ENCODE measurements at regions not wholly inside any gene's neighbourhood (a gene's known extent, or its start where the extent isn't known, plus 50 kb on each side); places are given as distances from the start of the nearest gene placed in this dataset.

DNA sequence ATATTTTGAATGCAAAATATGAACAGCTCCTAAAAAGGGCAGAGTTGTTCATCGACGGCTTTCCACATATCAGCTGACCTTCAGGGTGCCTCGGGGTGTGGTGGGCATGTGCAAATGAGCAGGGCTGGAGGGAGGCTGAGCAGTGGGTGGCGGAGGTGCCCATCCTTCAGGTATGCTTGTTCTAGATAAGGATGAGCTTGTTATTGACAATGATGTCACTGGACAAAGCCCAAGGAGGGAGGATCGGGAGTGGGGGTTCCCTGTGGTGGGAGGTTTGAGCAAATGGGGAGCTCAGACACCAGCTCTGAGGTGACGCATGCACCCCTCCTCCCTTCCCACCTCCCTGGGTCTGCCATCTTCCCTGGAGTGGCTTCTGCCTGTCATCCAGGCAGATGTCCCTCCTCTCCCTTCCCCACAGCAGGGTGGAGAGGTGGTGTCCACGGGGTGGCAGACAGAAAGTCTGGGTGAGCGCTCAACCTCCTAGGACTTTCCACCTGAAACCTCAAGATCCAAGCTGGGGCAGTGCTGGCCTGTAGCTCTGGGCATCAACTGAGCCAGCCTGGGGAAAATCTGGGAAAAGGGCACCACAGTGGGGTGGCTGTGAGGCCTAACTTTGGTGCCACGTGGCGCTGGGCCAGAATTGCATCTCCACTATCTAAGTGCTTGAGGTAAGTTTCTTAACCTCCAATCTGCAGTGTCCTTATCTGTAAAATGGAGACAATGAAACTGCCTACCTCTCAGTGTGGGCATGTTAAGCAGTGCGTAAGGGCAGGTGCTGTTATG is 106.3 kb upstream of the THY1 start:
- TF ChIP-seq, protein P1, sequence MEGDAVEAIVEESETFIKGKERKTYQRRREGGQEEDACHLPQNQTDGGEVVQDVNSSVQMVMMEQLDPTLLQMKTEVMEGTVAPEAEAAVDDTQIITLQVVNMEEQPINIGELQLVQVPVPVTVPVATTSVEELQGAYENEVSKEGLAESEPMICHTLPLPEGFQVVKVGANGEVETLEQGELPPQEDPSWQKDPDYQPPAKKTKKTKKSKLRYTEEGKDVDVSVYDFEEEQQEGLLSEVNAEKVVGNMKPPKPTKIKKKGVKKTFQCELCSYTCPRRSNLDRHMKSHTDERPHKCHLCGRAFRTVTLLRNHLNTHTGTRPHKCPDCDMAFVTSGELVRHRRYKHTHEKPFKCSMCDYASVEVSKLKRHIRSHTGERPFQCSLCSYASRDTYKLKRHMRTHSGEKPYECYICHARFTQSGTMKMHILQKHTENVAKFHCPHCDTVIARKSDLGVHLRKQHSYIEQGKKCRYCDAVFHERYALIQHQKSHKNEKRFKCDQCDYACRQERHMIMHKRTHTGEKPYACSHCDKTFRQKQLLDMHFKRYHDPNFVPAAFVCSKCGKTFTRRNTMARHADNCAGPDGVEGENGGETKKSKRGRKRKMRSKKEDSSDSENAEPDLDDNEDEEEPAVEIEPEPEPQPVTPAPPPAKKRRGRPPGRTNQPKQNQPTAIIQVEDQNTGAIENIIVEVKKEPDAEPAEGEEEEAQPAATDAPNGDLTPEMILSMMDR (IDR thresholded peaks at IDR 0.05; ENCODE audit: unreplicated experiment): no peak
- Mint-ChIP-seq H3K4me1 (ENCODE audit: insufficient read depth, unreplicated experiment) (no peaks in the 10 kb centered on the region), H3K9me3 (ENCODE audit: unreplicated experiment) (no peaks in the 10 kb centered on the region), H3K4me3 (ENCODE audit: unreplicated experiment) (no peak overlapping the region), H3K36me3 (ENCODE audit: insufficient read depth, unreplicated experiment) (no peaks in the 10 kb centered on the region), H3K27ac (ENCODE audit: low read depth, unreplicated experiment) (no peak overlapping the region), H3K27me3 (ENCODE audit: insufficient read depth, unreplicated experiment) (peaks cover 80% of the 10 kb centered on the region)
- ChIA-PET CTCF (interaction anchor here (0.6 to 1.3 kb wide), 2 partner anchors 49 to 107 kb away, joined by 3 to 5 read pairs; no protein-coding TSS in a partner anchor), POLR2A (no interaction called here)
- BruUV-seq (replicated peaks): no TSS peak
- no peak for DNase-seq (ENCODE audit: unreplicated experiment)
- intact Hi-C loops (cut with micrococcal nuclease): no loop called here

DNA sequence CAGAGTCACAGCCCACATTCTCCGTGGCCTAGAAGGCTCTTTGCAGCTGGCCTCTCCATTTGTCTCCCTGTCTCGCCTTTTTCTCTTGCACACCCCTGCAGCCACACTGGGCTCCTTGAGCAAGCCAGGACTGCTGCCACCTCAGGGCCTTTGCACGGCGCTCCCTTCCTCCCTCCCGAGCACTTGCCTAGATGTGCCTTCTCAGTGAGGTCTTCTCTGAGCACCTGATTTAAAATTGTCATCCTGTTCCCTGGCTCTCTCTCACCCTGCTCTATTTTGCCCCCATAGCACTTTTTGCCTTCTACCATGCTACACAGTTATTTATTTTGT is 102.9 kb upstream of the THY1 start:
- intact Hi-C loops (cut with micrococcal nuclease): no loop called here
- H3K36me3 Mint-ChIP-seq (ENCODE audit: insufficient read depth, unreplicated experiment): no peaks in the 10 kb centered on the region
- POLR2A ChIA-PET: no interaction called here
- TF ChIP-seq, protein P1 (IDR thresholded peaks at IDR 0.05; ENCODE audit: unreplicated experiment): no peak
- BruUV-seq (replicated peaks): no TSS peak
- no peak overlapping the region for H3K4me3 Mint-ChIP-seq (ENCODE audit: unreplicated experiment)
- no peaks in the 10 kb centered on the region for H3K4me1 Mint-ChIP-seq (ENCODE audit: insufficient read depth, unreplicated experiment)
- CTCF ChIA-PET: no interaction called here
- H3K9me3 Mint-ChIP-seq (ENCODE audit: unreplicated experiment): no peaks in the 10 kb centered on the region
- H3K27me3 Mint-ChIP-seq (ENCODE audit: insufficient read depth, unreplicated experiment): peaks cover 82% of the 10 kb centered on the region
- no peak for DNase-seq (ENCODE audit: unreplicated experiment)
- H3K27ac Mint-ChIP-seq (ENCODE audit: low read depth, unreplicated experiment): no peak overlapping the region

DNA sequence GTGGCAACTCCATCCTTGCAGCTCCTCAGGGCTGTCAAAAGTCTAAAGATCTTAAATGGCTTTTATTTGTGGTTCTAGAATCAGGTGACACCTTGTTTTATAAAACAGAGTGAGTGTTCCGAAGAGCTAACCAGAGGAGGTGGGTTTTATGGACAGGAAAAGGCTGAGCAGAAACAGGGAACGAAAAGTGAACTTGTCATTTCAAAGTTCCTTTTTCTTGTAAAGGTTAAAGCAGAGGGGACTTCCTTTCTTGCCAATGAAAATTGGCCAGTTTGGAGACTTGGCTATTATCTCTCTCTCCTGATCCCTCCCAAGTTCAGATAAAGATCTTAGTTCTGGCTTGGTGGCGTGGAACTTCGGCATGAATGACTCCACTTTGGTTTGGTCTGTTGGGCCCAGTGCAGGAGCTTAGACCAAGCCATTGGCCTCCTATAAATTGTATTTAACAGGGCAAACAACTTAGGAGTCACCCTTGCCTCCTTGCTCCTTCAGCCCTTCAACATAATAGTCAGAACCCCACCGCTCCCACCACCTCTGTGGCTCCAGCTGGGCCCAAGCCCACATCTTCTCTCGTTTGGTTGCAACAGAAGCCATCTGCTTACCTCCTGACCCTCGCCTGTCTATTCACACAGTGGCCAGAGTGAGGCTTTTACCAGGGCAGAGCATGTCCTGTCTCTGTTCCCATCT is 102.4 kb upstream of the THY1 start:
- no peak for DNase-seq (ENCODE audit: unreplicated experiment)
- H3K27me3 Mint-ChIP-seq (ENCODE audit: insufficient read depth, unreplicated experiment): peaks cover 79% of the 10 kb centered on the region
- no peak overlapping the region for H3K4me3 Mint-ChIP-seq (ENCODE audit: unreplicated experiment)
- ChIA-PET POLR2A (no interaction called here), CTCF (interaction anchor here (3.9 kb wide), 1 partner anchor 9 kb away, joined by 18 read pairs; no protein-coding TSS in a partner anchor)
- no TSS peak for BruUV-seq (replicated peaks)
- H3K36me3 Mint-ChIP-seq (ENCODE audit: insufficient read depth, unreplicated experiment): no peaks in the 10 kb centered on the region
- no peaks in the 10 kb centered on the region for H3K4me1 Mint-ChIP-seq (ENCODE audit: insufficient read depth, unreplicated experiment)
- H3K9me3 Mint-ChIP-seq (ENCODE audit: unreplicated experiment): no peaks in the 10 kb centered on the region
- TF ChIP-seq, protein P1 (IDR thresholded peaks at IDR 0.05; ENCODE audit: unreplicated experiment): no peak
- no peak overlapping the region for H3K27ac Mint-ChIP-seq (ENCODE audit: low read depth, unreplicated experiment)
- intact Hi-C loops (cut with micrococcal nuclease): no loop called here

DNA sequence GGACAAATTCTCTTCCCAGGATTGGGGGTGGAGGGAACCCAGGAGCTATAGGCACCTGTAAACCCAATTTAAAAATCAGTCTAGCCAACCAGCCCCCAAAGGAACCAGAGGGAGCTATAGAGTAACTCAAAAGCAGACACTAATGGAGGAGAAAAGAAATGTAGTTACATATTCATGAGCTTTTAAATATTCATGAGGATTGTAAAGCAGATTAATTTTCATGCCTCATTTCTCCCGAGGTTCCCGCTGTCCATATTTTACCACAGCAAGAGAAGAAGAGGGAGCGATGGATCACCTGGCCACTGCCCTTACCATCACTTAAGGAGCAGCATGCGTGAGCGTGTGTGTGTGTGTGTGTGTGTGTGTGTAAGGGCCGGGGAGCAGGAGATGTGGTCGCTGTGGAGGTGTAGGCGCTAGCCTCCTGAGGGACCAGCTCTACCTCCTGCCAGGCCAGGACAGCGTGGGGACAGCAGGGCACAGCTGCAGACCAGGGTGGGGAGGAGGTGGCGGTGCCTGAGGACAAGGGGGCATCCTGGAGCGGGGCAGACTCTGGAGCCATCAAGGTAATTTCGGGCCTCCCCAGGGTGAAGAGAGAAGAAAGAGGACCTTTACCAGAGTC is 100.7 kb upstream of the THY1 start:
- no peak for DNase-seq (ENCODE audit: unreplicated experiment)
- no peak overlapping the region for H3K27ac Mint-ChIP-seq (ENCODE audit: low read depth, unreplicated experiment)
- peaks cover 74% of the 10 kb centered on the region for H3K27me3 Mint-ChIP-seq (ENCODE audit: insufficient read depth, unreplicated experiment)
- ChIA-PET POLR2A (no interaction called here), CTCF (interaction anchor here (0.6 to 3.9 kb wide), 4 partner anchors 10 to 102 kb away, joined by 3 to 18 read pairs (median 4); no protein-coding TSS in a partner anchor)
- H3K4me3 Mint-ChIP-seq (ENCODE audit: unreplicated experiment): no peak overlapping the region
- no TSS peak for BruUV-seq (replicated peaks)
- TF ChIP-seq, protein P1 (IDR thresholded peaks at IDR 0.05; ENCODE audit: unreplicated experiment): no peak
- no peaks in the 10 kb centered on the region for H3K36me3 Mint-ChIP-seq (ENCODE audit: insufficient read depth, unreplicated experiment)
- H3K4me1 Mint-ChIP-seq (ENCODE audit: insufficient read depth, unreplicated experiment): no peaks in the 10 kb centered on the region
- intact Hi-C loops (cut with micrococcal nuclease): no loop called here
- H3K9me3 Mint-ChIP-seq (ENCODE audit: unreplicated experiment): no peaks in the 10 kb centered on the region

Data from MCF 10A (cell line).